Parathyroid adenoma (tissue), 2 donors: ENCODE measurements at regions not wholly inside any gene's neighbourhood (a gene's known extent, or its start where the extent isn't known, plus 50 kb on each side); places are given as distances from the start of the nearest gene placed in this dataset.
"Not testable (repeated sequence)": the region's sequence is repeated elsewhere in the genome, so short reads cannot be mapped to it uniquely, and the experiment has no call there.

Experiments
- H2AFZ ChIP-seq: fragments of 300-600 bp; sonication (generic); one replicate; pipeline ENCODE4 v1.7.0; 2017; ENCODE audit warnings: antibody characterized with exemption, mild to moderate bottlenecking
- H3K27ac ChIP-seq: fragments of 300-600 bp; sonication (generic); one replicate; pipeline ENCODE4 v1.7.0; 2017
- H3K27me3 ChIP-seq: fragments of 300-600 bp; sonication (generic); one replicate; pipeline ENCODE4 v1.7.0; 2017; ENCODE audit warnings: low read length; ENCODE audit not compliant: control insufficient read depth, insufficient read depth
- H3K36me3 ChIP-seq: fragments of 300-600 bp; sonication (generic); one replicate; pipeline ENCODE4 v1.7.0; 2017; ENCODE audit warnings: low read length; ENCODE audit not compliant: control insufficient read depth, insufficient read depth
- H3K4me1 ChIP-seq: fragments of 300-600 bp; sonication (generic); one replicate; pipeline ENCODE4 v1.7.0; 2017; ENCODE audit warnings: control low read depth
- H3K4me2 ChIP-seq: fragments of 300-600 bp; sonication (generic); one replicate; pipeline ENCODE4 v1.7.0; 2017; ENCODE audit warnings: low read length
- H3K4me3 ChIP-seq: fragments of 300-600 bp; sonication (generic); one replicate; pipeline ENCODE4 v1.7.0; 2017; ENCODE audit warnings: low read depth, low read length
- H3K79me2 ChIP-seq: fragments of 300-600 bp; sonication (generic); one replicate; pipeline ENCODE4 v1.7.0; 2017; ENCODE audit warnings: control low read depth
- H3K9ac ChIP-seq: fragments of 300-600 bp; sonication (generic); one replicate; pipeline ENCODE4 v1.7.0; 2017; ENCODE audit warnings: mild to moderate bottlenecking
- H3K9me3 ChIP-seq: fragments of 300-600 bp; sonication (generic); one replicate; pipeline ENCODE4 v1.7.0; 2017; ENCODE audit warnings: low read length; ENCODE audit not compliant: control insufficient read depth
- CTCF ChIP-seq: fragments of 300-600 bp; sonication (generic); IDR thresholded peaks from one replicate; pipeline ENCODE4 v1.7.0; 2017; ENCODE audit warnings: antibody characterized with exemption, mild to moderate bottlenecking
- donor health status: primary hyperparathyroidism.

GRCh38 chr5:42309865-42310264 lies 113.4 kb upstream of the GHR start:
- no peak overlapping the region for H2AFZ ChIP-seq
- no peak for TF ChIP-seq CTCF
- H3K4me2 ChIP-seq: no peak overlapping the region
- no peaks in the 10 kb centered on the region for H3K79me2 ChIP-seq
- H3K9me3 ChIP-seq: no peaks in the 10 kb centered on the region
- no peaks in the 10 kb centered on the region for H3K4me1 ChIP-seq
- H3K36me3 ChIP-seq: no peaks in the 10 kb centered on the region
- H3K27me3 ChIP-seq: no peaks in the 10 kb centered on the region
- no peak overlapping the region for H3K27ac ChIP-seq
- no peak overlapping the region for H3K9ac ChIP-seq
- H3K4me3 ChIP-seq: no peak overlapping the region

- Histone ChIP-seq H3K27me3 (no peaks in the 10 kb centered on the region), H2AFZ (no peak overlapping the region), H3K9me3 (no peaks in the 10 kb centered on the region), H3K27ac (no peak overlapping the region), H3K4me1 (no peaks in the 10 kb centered on the region), H3K4me2 (no peak overlapping the region), H3K79me2 (no peaks in the 10 kb centered on the region), H3K4me3 (no peak overlapping the region), H3K9ac (no peak overlapping the region), H3K36me3 (no peaks in the 10 kb centered on the region)
- no peak for TF ChIP-seq CTCF
Observed at GRCh38 chr5:42315214-42315613, 108.0 kb upstream of the GHR start.

- H3K27ac ChIP-seq: no peak overlapping the region
- H2AFZ ChIP-seq: no peak overlapping the region
- no peaks in the 10 kb centered on the region for H3K4me1 ChIP-seq
- no peak for TF ChIP-seq CTCF
- H3K79me2 ChIP-seq: no peaks in the 10 kb centered on the region
- H3K4me3 ChIP-seq: no peak overlapping the region
- no peaks in the 10 kb centered on the region for H3K36me3 ChIP-seq
- H3K27me3 ChIP-seq: no peaks in the 10 kb centered on the region
- H3K4me2 ChIP-seq: no peak overlapping the region
- H3K9ac ChIP-seq: no peak overlapping the region
- no peaks in the 10 kb centered on the region for H3K9me3 ChIP-seq
Observed at GRCh38 chr5:42317575-42317974, 105.7 kb upstream of the GHR start.

- not testable (repeated sequence) for H2AFZ ChIP-seq, H3K4me3 ChIP-seq, H3K27ac ChIP-seq, H3K9ac ChIP-seq, H3K4me2 ChIP-seq, H3K4me1 ChIP-seq, H3K36me3 ChIP-seq, H3K27me3 ChIP-seq, H3K79me2 ChIP-seq, H3K9me3 ChIP-seq
Observed at GRCh38 chr5:42319546-42319945, 103.7 kb upstream of the GHR start.

GRCh38 chr5:42321785-42322184 lies 101.5 kb upstream of the GHR start:
- Histone ChIP-seq H3K79me2 (no peaks in the 10 kb centered on the region), H3K4me1 (no peaks in the 10 kb centered on the region), H3K27me3 (no peaks in the 10 kb centered on the region), H3K27ac (no peak overlapping the region), H2AFZ (no peak overlapping the region), H3K4me3 (no peak overlapping the region), H3K36me3 (peaks cover 2% of the 10 kb centered on the region), H3K9ac (no peak overlapping the region), H3K9me3 (no peaks in the 10 kb centered on the region), H3K4me2 (no peak overlapping the region)
- TF ChIP-seq CTCF: no peak
